ENCODE measurements at regions not wholly inside any gene's neighbourhood (a gene's known extent, or its start where the extent isn't known, plus 50 kb on each side); places are given as distances from the start of the nearest gene placed in this dataset.
"Not testable (repeated sequence)": the region's sequence is repeated elsewhere in the genome, so short reads cannot be mapped to it uniquely, and the experiment has no call there.

- ChIA-PET POLR2A (ENCODE audit: low non-redundant PET) (no interaction called here), CTCF (no interaction called here)
- no peak for TF ChIP-seq CTCF (conservative IDR thresholded peaks at IDR 0.05; ENCODE audit: low read depth)
- no peak overlapping the region for H3K27ac ChIP-seq
- DNase-seq (ENCODE audit: low spot score), result no peak
These were observed 499.7 kb upstream of the SEMA3D start for GRCh38 chr7:85686401-85687181.

- no peak overlapping the region for H3K27ac ChIP-seq
- CTCF ChIA-PET, result no interaction called here
- TF ChIP-seq CTCF (conservative IDR thresholded peaks at IDR 0.05; ENCODE audit: low read depth), result no peak
- DNase-seq (ENCODE audit: low spot score), result no peak
- POLR2A ChIA-PET (ENCODE audit: low non-redundant PET), result no interaction called here
These were observed 499.0 kb upstream of the SEMA3D start for GRCh38 chr7:85685901-85686300.

GRCh38 chr7:85682833-85683620, 496.2 kb upstream of the SEMA3D start:
- CTCF ChIA-PET, result no interaction called here
- POLR2A ChIA-PET (ENCODE audit: low non-redundant PET), result no interaction called here
- H3K27ac ChIP-seq, result no peak overlapping the region
- peak; percentile 5 for DNase-seq (ENCODE audit: low spot score)
- no peak for TF ChIP-seq CTCF (conservative IDR thresholded peaks at IDR 0.05; ENCODE audit: low read depth)

- DNase-seq (ENCODE audit: low spot score), result no peak
- TF ChIP-seq CTCF (conservative IDR thresholded peaks at IDR 0.05; ENCODE audit: low read depth), result no peak
- no peak overlapping the region for H3K27ac ChIP-seq
- ChIA-PET CTCF (no interaction called here), POLR2A (ENCODE audit: low non-redundant PET) (no interaction called here)
These were observed 494.4 kb upstream of the SEMA3D start for GRCh38 chr7:85681241-85681640.

- H3K27ac ChIP-seq; POLR2A ChIA-PET (ENCODE audit: low non-redundant PET); DNase-seq (ENCODE audit: low spot score); CTCF ChIA-PET: not testable (repeated sequence)
These were observed 488.2 kb upstream of the SEMA3D start for GRCh38 chr7:85675093-85675492.

- H3K27ac ChIP-seq, result no peak overlapping the region
- POLR2A ChIA-PET (ENCODE audit: low non-redundant PET), result no interaction called here
- DNase-seq (ENCODE audit: low spot score), result no peak
- TF ChIP-seq CTCF (conservative IDR thresholded peaks at IDR 0.05; ENCODE audit: low read depth), result no peak
- CTCF ChIA-PET, result no interaction called here
These were observed 487.0 kb upstream of the SEMA3D start for GRCh38 chr7:85673876-85674275.

GRCh38 chr7:85669225-85669624, 482.4 kb upstream of the SEMA3D start:
- H3K27ac ChIP-seq, result no peak overlapping the region
- DNase-seq (ENCODE audit: low spot score), result no peak
- POLR2A ChIA-PET (ENCODE audit: low non-redundant PET), result no interaction called here
- TF ChIP-seq CTCF (conservative IDR thresholded peaks at IDR 0.05; ENCODE audit: low read depth), result no peak
- CTCF ChIA-PET, result interaction anchor here (0.5 kb wide), 1 partner anchor 1783 kb away, joined by 3 read pairs; no protein-coding TSS in a partner anchor

Measured in RWPE1 (cell line).